Endothelial cell of umbilical vein (primary cell): ENCODE measurements at regions not wholly inside any gene's neighbourhood (a gene's known extent, or its start where the extent isn't known, plus 50 kb on each side); places are given as distances from the start of the nearest gene placed in this dataset.

Experiments used
- BruUV-seq: library from RNA; stranded (reverse); fragments of 400-500 nt; replicated peaks from 2 replicates; lab custom pipeline; 2021; lab: Mats Ljungman, UMichigan
- CTCF ChIA-PET: fragments of 300-600, 350-600 bp; sonication (Branson Sonifier 250); formaldehyde crosslinking; loops from one replicate; lab custom pipeline; 2021; ENCODE audit warnings: antibody characterized with exemption, inconsistent platforms; lab: Charles Lee
- POLR2A ChIA-PET: fragments of 300-600, 350-600 bp; sonication (Branson Sonifier 250); formaldehyde crosslinking; loops from one replicate; lab custom pipeline; 2021; ENCODE audit warnings: antibody characterized with exemption, inconsistent platforms; lab: Charles Lee
- DNase-seq: peaks from one replicate; pipeline ENCODE4 v3.0.0-alpha.2; 2011; ENCODE audit warnings: low read depth, low spot score
- FAIRE-seq: peaks from 2 replicates; lab custom pipeline; 2011; peaks lifted over from hg19 to GRCh38; lab: Jason Lieb, UNC
- H2AFZ ChIP-seq: 2 replicates; pipeline ENCODE4 v1.6.0; 2012; ENCODE audit warnings: low read depth, low read length, control low read depth, inconsistent platforms
- H3K27ac ChIP-seq: 2 replicates; pipeline ENCODE4 v1.5.1; 2011; ENCODE audit warnings: low read depth, mild to moderate bottlenecking, control low read depth, low read length, moderate library complexity; ENCODE audit not compliant: insufficient read depth
- H3K27me3 ChIP-seq, 2 experiments: 2 replicates each; pipeline versions ENCODE4 v1.6.0 to v1.6.1; 2011; ENCODE audit warnings: low read length in 2 of 2, mixed read lengths in 1 of 2; ENCODE audit not compliant: control insufficient read depth in 2 of 2, insufficient read depth in 2 of 2
- H3K36me3 ChIP-seq, 2 experiments: 2 replicates in 1 of 2; 3 replicates in 1 of 2; pipeline ENCODE4 v1.5.1; 2011; ENCODE audit warnings: low read length in 2 of 2, mild to moderate bottlenecking in 1 of 2, moderate library complexity in 1 of 2; ENCODE audit not compliant: control insufficient read depth in 2 of 2, insufficient read depth in 2 of 2; ENCODE audit errors: extremely low read depth in 1 of 2
- H3K4me1 ChIP-seq: 3 replicates; pipeline ENCODE4 v1.5.1; 2011; ENCODE audit warnings: mild to moderate bottlenecking, low read length; ENCODE audit not compliant: control insufficient read depth, insufficient read depth; ENCODE audit errors: extremely low read depth
- H3K4me2 ChIP-seq: 2 replicates; pipeline ENCODE4 v1.6.1; 2011; ENCODE audit warnings: low read length, control low read depth, mixed read lengths; ENCODE audit not compliant: insufficient read depth
- H3K4me3 ChIP-seq, 3 experiments: fragments of 200-600 bp in 1 of 3; sonication (generic), shearing (Covaris generic) in 1 of 3; replicated peaks in 1 of 3; 2 replicates each; pipeline ENCODE4 v1.5.1; 2011 to 2016; ENCODE audit warnings: control low read depth in 3 of 3, low read length in 3 of 3, mild to moderate bottlenecking in 2 of 3, inconsistent platforms in 1 of 3, low read depth in 1 of 3, moderate library complexity in 1 of 3; ENCODE audit not compliant: insufficient read depth in 1 of 3
- H3K79me2 ChIP-seq: 2 replicates; pipeline ENCODE4 v1.6.0; 2012; ENCODE audit warnings: low read length, inconsistent platforms; ENCODE audit not compliant: control insufficient read depth, insufficient read depth
- H3K9ac ChIP-seq: replicated peaks from 2 replicates; pipeline ENCODE3; 2011; ENCODE audit warnings: low read length, control low read depth; ENCODE audit not compliant: insufficient read depth; ENCODE audit errors: extremely low read depth
- H3K9me1 ChIP-seq: replicated peaks from 3 replicates; pipeline ENCODE4 v1.6.0; 2011; ENCODE audit warnings: mild to moderate bottlenecking, low read length; ENCODE audit not compliant: control insufficient read depth, insufficient read depth; ENCODE audit errors: extremely low read depth
- H3K9me3 ChIP-seq: replicated peaks from 2 replicates; pipeline ENCODE4 v1.5.1; 2012; ENCODE audit warnings: low read length, inconsistent platforms; ENCODE audit not compliant: control insufficient read depth, insufficient read depth
- H4K20me1 ChIP-seq: replicated peaks from 2 replicates; pipeline ENCODE3; 2011; ENCODE audit warnings: mild to moderate bottlenecking, low read length; ENCODE audit not compliant: control insufficient read depth, insufficient read depth; ENCODE audit errors: extremely low read depth
- EZH2 ChIP-seq: IDR thresholded peaks from 2 replicates; pipeline ENCODE4 v1.6.1; 2012; ENCODE audit warnings: borderline replicate concordance, low read depth, mild to moderate bottlenecking, moderate library complexity, low read length, inconsistent platforms; ENCODE audit not compliant: severe bottlenecking
- FOS ChIP-seq: IDR thresholded peaks from 2 replicates; pipeline ENCODE4 v1.6.1; 2011; ENCODE audit warnings: mild to moderate bottlenecking, low read length, moderate library complexity, borderline replicate concordance; ENCODE audit not compliant: insufficient read depth
- GATA2 ChIP-seq: IDR thresholded peaks from 2 replicates; pipeline ENCODE4 v1.7.0; 2011; ENCODE audit warnings: low read depth, mild to moderate bottlenecking, moderate library complexity, mixed read lengths, low read length; ENCODE audit not compliant: insufficient read length, insufficient read depth
- JUN ChIP-seq: IDR thresholded peaks from 2 replicates; pipeline ENCODE4 v1.6.1; 2011; ENCODE audit warnings: borderline replicate concordance, low read depth; ENCODE audit not compliant: insufficient read length, insufficient read depth
- MYC ChIP-seq: IDR thresholded peaks from one replicate; pipeline ENCODE4 v1.6.1; 2011; ENCODE audit warnings: mild to moderate bottlenecking, low read depth, low read length
- POLR2A ChIP-seq: IDR thresholded peaks from 2 replicates; pipeline ENCODE4 v1.6.1; 2012; ENCODE audit warnings: low read depth, mild to moderate bottlenecking, control low read depth, low read length
- POLR2AphosphoS5 ChIP-seq: IDR thresholded peaks from 2 replicates; pipeline ENCODE4 v1.6.1; 2012; ENCODE audit warnings: low read depth, mild to moderate bottlenecking, control low read depth, low read length, moderate library complexity; ENCODE audit not compliant: insufficient read depth
- dilution Hi-C: fragments of 300-500 bp; cut with MboI; formaldehyde crosslinking; loops from one replicate; pipeline ENCODE4 v1.15.0; 2019; ENCODE audit warnings: low sequenced_read_pairs; ENCODE audit not compliant: extremely low pct_ligation_motif_present
- intact Hi-C: fragments of 100-400 bp; cut with micrococcal nuclease; formaldehyde crosslinking; loops from one replicate; pipeline ENCODE4 v1.10.0; 2022
- TF ChIP-seq, protein P1 (sequence below), 2 donors: IDR thresholded peaks; 1 replicate in 1 of 2; 2 replicates in 1 of 2; pipeline ENCODE4 v1.5.1; 2011; ENCODE audit warnings: low read length in 2 of 2, mild to moderate bottlenecking in 2 of 2, moderate library complexity in 2 of 2, control low read depth in 1 of 2, inconsistent platforms in 1 of 2, low read depth in 1 of 2; ENCODE audit not compliant: insufficient read depth in 1 of 2; ENCODE audit errors: extremely low read depth in 1 of 2
- TF ChIP-seq, protein P2 (sequence below): IDR thresholded peaks from 2 replicates; pipeline ENCODE4 v1.6.1; 2011; ENCODE audit not compliant: insufficient read depth, insufficient read length

GRCh38 chr13:110034031-110034549 lies 247.7 kb upstream of the IRS2 start:
- TF ChIP-seq, protein P1, sequence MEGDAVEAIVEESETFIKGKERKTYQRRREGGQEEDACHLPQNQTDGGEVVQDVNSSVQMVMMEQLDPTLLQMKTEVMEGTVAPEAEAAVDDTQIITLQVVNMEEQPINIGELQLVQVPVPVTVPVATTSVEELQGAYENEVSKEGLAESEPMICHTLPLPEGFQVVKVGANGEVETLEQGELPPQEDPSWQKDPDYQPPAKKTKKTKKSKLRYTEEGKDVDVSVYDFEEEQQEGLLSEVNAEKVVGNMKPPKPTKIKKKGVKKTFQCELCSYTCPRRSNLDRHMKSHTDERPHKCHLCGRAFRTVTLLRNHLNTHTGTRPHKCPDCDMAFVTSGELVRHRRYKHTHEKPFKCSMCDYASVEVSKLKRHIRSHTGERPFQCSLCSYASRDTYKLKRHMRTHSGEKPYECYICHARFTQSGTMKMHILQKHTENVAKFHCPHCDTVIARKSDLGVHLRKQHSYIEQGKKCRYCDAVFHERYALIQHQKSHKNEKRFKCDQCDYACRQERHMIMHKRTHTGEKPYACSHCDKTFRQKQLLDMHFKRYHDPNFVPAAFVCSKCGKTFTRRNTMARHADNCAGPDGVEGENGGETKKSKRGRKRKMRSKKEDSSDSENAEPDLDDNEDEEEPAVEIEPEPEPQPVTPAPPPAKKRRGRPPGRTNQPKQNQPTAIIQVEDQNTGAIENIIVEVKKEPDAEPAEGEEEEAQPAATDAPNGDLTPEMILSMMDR (IDR thresholded peaks at IDR 0.05; ENCODE audit: extremely low read depth in 1 of 2, insufficient read depth in 1 of 2, low read depth in 1 of 2, low read length in 2 of 2) = no peak
- TF ChIP-seq POLR2A = no peak
- no peak for TF ChIP-seq FOS
- TF ChIP-seq JUN = no peak
- no peak for TF ChIP-seq GATA2
- TF ChIP-seq, protein P2, sequence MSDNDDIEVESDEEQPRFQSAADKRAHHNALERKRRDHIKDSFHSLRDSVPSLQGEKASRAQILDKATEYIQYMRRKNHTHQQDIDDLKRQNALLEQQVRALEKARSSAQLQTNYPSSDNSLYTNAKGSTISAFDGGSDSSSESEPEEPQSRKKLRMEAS = no peak
- TF ChIP-seq EZH2 = no peak
- TF ChIP-seq MYC = no peak
- no peak for TF ChIP-seq POLR2AphosphoS5
- Histone ChIP-seq H3K4me1 (no peaks in the 10 kb centered on the region), H3K9ac (no peak overlapping the region), H3K36me3 (no peaks in the 10 kb centered on the region), H2AFZ (no peak overlapping the region), H3K9me1 (no peaks in the 10 kb centered on the region), H3K79me2 (no peaks in the 10 kb centered on the region), H3K9me3 (no peaks in the 10 kb centered on the region), H3K4me2 (no peak overlapping the region), H3K27ac (no peak overlapping the region), H4K20me1 (no peaks in the 10 kb centered on the region), H3K27me3 (no peaks in the 10 kb centered on the region), H3K4me3 (no peak overlapping the region)
- DNase-seq (no peak), FAIRE-seq (no peak)
- intact Hi-C loops (no loop called here), dilution Hi-C loops (no loop called here)
- no TSS peak for BruUV-seq
- CTCF ChIA-PET = no interaction called here
- POLR2A ChIA-PET = no interaction called here
